ENCODE measurements at regions not wholly inside any gene's neighbourhood (a gene's known extent, or its start where the extent isn't known, plus 50 kb on each side); places are given as distances from the start of the nearest gene placed in this dataset.

GRCh38 chr2:236687296-236687965, 117.8 kb downstream of the ACKR3 start (continued):
- TF ChIP-seq SRF (IDR thresholded peaks at IDR 0.05; ENCODE audit: low read depth, low read length) (no peak), SP4 (IDR thresholded peaks at IDR 0.05; ENCODE audit: low read length) (no peak), NRF1 (IDR thresholded peaks at IDR 0.05; ENCODE audit: low read depth, low read length) (no peak), EZH2 (IDR thresholded peaks at IDR 0.05; ENCODE audit: low read depth, low read length, severe bottlenecking) (no peak), BRCA1 (IDR thresholded peaks at IDR 0.05; ENCODE audit: low read depth, low read length) (no peak)

Data from H1 (cell line).